ENCODE measurements at regions not wholly inside any gene's neighbourhood (a gene's known extent, or its start where the extent isn't known, plus 50 kb on each side); places are given as distances from the start of the nearest gene placed in this dataset.

DNA sequence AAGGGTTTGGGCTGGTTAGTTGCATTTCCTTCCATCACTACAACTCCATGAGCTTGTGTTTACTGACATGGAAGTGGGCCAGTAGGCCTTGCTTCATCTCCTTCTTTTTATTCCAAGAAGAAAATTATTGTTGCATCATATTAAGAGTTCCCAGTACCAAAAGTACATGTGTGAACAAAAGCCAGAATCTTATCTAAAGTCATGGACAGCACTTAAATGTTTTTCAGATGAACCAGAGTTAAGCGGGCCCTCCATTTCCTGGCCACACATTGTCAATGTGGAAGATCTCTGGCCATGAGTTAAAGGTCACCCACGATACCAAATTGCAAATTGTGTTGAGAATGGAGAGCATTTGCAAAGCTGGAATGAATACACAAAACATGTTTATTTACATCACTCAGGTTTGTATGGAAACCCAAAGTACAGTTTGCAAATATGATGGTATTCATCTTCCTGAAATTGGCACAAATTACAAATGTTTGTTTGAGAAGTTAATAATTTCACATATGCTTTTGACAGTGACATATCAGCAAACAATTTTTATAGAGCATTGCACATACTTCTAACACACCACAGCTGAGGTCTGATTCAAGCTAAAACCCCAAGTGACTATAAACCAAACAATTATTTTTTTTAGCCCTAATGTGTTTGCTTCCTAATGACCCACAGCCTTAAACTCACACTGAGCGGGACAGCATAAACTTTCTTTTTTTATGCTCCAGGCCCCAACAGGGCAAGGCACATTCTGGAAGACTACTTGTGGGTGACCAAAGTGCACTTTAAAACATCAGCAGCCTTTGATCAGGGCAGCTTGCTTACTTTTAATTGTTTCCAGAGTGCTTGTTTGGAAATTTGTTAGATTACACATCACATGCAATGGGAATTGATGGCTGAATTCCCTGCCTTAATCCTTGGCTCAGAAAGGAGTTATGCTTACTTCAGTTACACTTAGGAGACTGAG lies 502.9 kb upstream of the SLIT2 start:
- in situ Hi-C loops (cut with HindIII; ENCODE audit: extremely low pct_ligation_motif_present, low pct_unique_long_range_greater_than_20kb), result no loop called here
- TF ChIP-seq HCFC1 (IDR thresholded peaks at IDR 0.05; ENCODE audit: low read depth, low read length) (no peak), ZSCAN21 (CRISPR knock-in tag; IDR thresholded peaks at IDR 0.05; ENCODE audit: borderline replicate concordance) (no peak), RELA (CRISPR knock-in tag; IDR thresholded peaks at IDR 0.05) (no peak)
- Histone ChIP-seq H3K27me3 (ENCODE audit: control insufficient read depth in 1 of 2, insufficient read depth in 2 of 2, low read length in 2 of 2) (no peaks in the 10 kb centered on the region), H2AFZ (ENCODE audit: low read length) (no peak overlapping the region), H3K4me1 (ENCODE audit: insufficient read depth, low read length) (no peaks in the 10 kb centered on the region), H3K4me3 (replicated peaks in 1 of 3; ENCODE audit: insufficient read depth in 1 of 3, low read depth in 2 of 3, low read length in 3 of 3) (no peak overlapping the region), H3K9ac (ENCODE audit: insufficient read depth, low read depth, low read length) (no peak overlapping the region), H3K4me2 (ENCODE audit: low read depth, low read length) (no peak overlapping the region), H4K20me1 (ENCODE audit: insufficient read depth, low read length) (no peaks in the 10 kb centered on the region), H3K36me3 (replicated peaks in 1 of 2; ENCODE audit: control insufficient read depth in 1 of 2, insufficient read depth in 2 of 2, low read length in 2 of 2) (no peaks in the 10 kb centered on the region), H3K27ac (ENCODE audit: extremely low read length, insufficient read depth, low read length) (no peak overlapping the region), H3K79me2 (ENCODE audit: insufficient read depth, low read length) (no peaks in the 10 kb centered on the region), H3K9me3 (ENCODE audit: low read length) (peaks cover 96% of the 10 kb centered on the region)
- FAIRE-seq, result no peak
- intact Hi-C loops (cut with micrococcal nuclease; ENCODE audit: unreplicated experiment), result no loop called here
- ChIA-PET CTCF (ENCODE audit: low intra/inter-chr PET ratio, low total read pairs) (no interaction called here), POLR2A (no interaction called here)
- no peak for DNase-seq (ENCODE audit: low spot score)
- WGBS (ENCODE audit: low lambda C conversion rate), result 2% methylated on average over 3 of the region's 3 CpGs
- ATAC-seq, result no peak
- BruUV-seq (replicated peaks), result no TSS peak

DNA sequence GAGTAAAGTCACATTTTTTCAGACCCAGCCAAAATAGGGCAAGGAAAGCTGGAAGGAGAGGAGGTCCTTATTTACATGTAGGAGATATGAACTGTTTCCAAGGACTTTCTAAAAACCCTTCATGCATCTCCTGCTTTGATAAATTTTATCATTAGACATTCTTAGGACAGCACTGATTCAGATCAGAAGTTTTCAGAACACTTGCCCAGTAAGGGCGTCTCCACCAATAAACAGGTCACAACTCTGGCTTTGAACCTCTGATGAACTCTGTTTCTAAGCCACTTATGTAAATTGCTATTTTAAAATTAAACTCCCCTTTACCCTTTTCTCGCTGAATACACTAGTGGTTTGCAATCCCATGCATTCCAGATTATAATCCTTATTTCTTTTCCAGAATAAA lies 505.3 kb upstream of the SLIT2 start:
- BruUV-seq (replicated peaks), result no TSS peak
- WGBS (ENCODE audit: low lambda C conversion rate), result 16% methylated on average over 2 of the region's 2 CpGs
- H3K9ac ChIP-seq (ENCODE audit: insufficient read depth, low read depth, low read length), result no peak overlapping the region
- no peaks in the 10 kb centered on the region for H3K4me1 ChIP-seq (ENCODE audit: insufficient read depth, low read length)
- no peaks in the 10 kb centered on the region for H3K36me3 ChIP-seq (replicated peaks in 1 of 2; ENCODE audit: control insufficient read depth in 1 of 2, insufficient read depth in 2 of 2, low read length in 2 of 2)
- H4K20me1 ChIP-seq (ENCODE audit: insufficient read depth, low read length), result no peaks in the 10 kb centered on the region
- H2AFZ ChIP-seq (ENCODE audit: low read length), result no peak overlapping the region
- intact Hi-C loops (cut with micrococcal nuclease; ENCODE audit: unreplicated experiment), result no loop called here
- ChIA-PET CTCF (ENCODE audit: low intra/inter-chr PET ratio, low total read pairs) (no interaction called here), POLR2A (no interaction called here)
- no peak overlapping the region for H3K4me2 ChIP-seq (ENCODE audit: low read depth, low read length)
- no peak for ATAC-seq
- no peaks in the 10 kb centered on the region for H3K79me2 ChIP-seq (ENCODE audit: insufficient read depth, low read length)
- FAIRE-seq, result no peak
- in situ Hi-C loops (cut with HindIII; ENCODE audit: extremely low pct_ligation_motif_present, low pct_unique_long_range_greater_than_20kb), result no loop called here
- no peak for DNase-seq (ENCODE audit: low spot score)
- H3K27ac ChIP-seq (ENCODE audit: extremely low read length, insufficient read depth, low read length), result no peak overlapping the region
- no peak overlapping the region for H3K4me3 ChIP-seq (replicated peaks in 1 of 3; ENCODE audit: insufficient read depth in 1 of 3, low read depth in 2 of 3, low read length in 3 of 3)
- H3K27me3 ChIP-seq (ENCODE audit: control insufficient read depth in 1 of 2, insufficient read depth in 2 of 2, low read length in 2 of 2), result no peaks in the 10 kb centered on the region
- H3K9me3 ChIP-seq (ENCODE audit: low read length), result peaks cover 99% of the 10 kb centered on the region
- TF ChIP-seq U2AF1 (optimal IDR thresholded peaks at IDR 0.05; ENCODE audit: low read depth, low read length) (no peak), ELF4 (CRISPR knock-in tag; IDR thresholded peaks at IDR 0.05; ENCODE audit: borderline replicate concordance) (no peak)

Data from HepG2 (cell line).